SH-SY5Y (cell line): ENCODE measurements at regions not wholly inside any gene's neighbourhood (a gene's known extent, or its start where the extent isn't known, plus 50 kb on each side); places are given as distances from the start of the nearest gene placed in this dataset.

Experiments used
- GATA2 ChIP-seq: IDR thresholded peaks from 2 replicates; pipeline ENCODE4 v1.6.1; 2011; ENCODE audit warnings: mild to moderate bottlenecking, low read depth, low read length
- GATA3 ChIP-seq: IDR thresholded peaks from 2 replicates; pipeline ENCODE4 v1.6.1; 2011; ENCODE audit warnings: low read depth, mild to moderate bottlenecking, low read length, moderate library complexity

GRCh38 chr1:213541641-213542040 lies 446.1 kb upstream of the PROX1 start:
- TF ChIP-seq GATA2: no peak
- no peak for TF ChIP-seq GATA3
